ENCODE measurements at regions not wholly inside any gene's neighbourhood (a gene's known extent, or its start where the extent isn't known, plus 50 kb on each side); places are given as distances from the start of the nearest gene placed in this dataset.
"Not testable (repeated sequence)": the region's sequence is repeated elsewhere in the genome, so short reads cannot be mapped to it uniquely, and the experiment has no call there.

DNA sequence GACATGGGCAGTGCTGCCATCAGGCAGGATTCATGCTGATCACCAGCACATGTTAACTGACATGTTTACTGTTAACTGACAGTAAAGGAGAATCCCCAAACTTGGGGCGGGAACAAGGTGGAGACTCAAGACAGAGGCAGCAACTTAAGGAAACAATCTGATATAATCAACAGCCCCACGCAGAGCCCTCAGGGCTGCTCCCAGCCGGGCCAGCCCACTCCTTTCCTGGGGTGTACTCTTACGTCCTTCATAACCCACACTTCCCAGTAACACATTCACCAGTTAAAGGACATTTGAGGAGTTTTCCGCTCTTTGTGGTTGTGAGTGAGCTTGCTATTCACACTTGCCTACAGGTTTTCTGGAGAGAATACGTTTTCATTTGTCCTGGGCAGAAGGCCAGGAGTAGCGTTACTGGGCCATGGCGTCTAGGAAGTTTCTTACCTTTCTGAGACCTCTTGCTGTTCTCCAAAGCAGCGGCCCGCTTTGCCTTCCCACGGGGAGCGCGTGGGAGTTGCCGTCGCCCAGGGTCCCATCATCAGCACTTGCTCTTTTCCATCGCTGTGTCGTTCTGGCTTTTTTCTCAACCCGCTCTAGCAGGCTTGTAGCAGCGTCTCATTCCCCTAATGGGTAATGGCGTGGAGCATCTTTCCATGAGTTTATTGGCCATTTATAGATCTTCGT lies 56.4 kb downstream of the FOXF2 start:
- TF ChIP-seq POLR2A (IDR thresholded peaks at IDR 0.05; ENCODE audit: low read length), result no peak
- no peak for TF ChIP-seq GATA1 (IDR thresholded peaks at IDR 0.05; ENCODE audit: low read depth, low read length)

DNA sequence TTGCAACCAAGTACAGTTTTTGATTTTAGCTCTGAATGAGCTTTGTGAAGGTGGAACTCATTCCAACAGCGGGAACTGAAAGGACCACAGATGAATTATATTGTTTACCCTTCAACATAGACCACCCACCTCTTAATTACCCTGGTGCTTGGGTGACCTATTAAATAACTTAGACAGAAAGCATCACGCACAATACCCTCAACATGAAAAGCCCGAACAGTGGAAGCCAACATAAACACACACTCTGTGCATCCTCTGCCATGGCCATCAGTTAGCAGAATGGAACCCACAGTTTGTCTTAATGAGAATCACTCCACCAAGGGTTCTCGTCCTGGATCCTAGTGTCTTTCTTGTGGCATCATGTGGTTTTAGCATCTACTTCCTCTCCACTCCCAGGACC lies 60.5 kb downstream of the FOXF2 start:
- no peak for DNase-seq
- TF ChIP-seq GATA1 (IDR thresholded peaks at IDR 0.05; ENCODE audit: low read depth, low read length) (no peak), POLR2A (IDR thresholded peaks at IDR 0.05; ENCODE audit: low read length) (no peak)

More for the DNA sequence above, 56.4 kb downstream of the FOXF2 start:
- no peak for DNase-seq

DNA sequence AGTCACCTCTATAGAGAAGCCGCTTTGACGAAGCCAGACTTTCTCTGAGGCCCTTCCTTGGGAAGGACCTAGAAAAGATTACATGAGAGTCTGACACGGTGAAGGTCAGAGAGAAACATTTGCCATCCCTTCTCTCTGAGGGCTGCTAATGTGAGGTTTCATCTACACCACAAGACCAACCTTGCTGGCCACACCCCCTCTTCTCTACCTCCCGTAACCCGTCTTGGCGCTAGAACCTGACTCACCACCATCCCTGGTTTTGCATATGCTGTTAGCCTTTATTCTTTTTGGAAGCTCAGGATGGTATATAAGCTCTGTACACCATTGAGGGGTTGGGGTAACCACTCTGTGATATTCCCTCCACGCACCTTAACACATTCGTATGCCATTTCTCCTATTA lies 63.6 kb downstream of the FOXF2 start:
- no peak for DNase-seq
- TF ChIP-seq POLR2A (IDR thresholded peaks at IDR 0.05; ENCODE audit: low read length) (no peak), GATA1 (IDR thresholded peaks at IDR 0.05; ENCODE audit: low read depth, low read length) (no peak)

DNA sequence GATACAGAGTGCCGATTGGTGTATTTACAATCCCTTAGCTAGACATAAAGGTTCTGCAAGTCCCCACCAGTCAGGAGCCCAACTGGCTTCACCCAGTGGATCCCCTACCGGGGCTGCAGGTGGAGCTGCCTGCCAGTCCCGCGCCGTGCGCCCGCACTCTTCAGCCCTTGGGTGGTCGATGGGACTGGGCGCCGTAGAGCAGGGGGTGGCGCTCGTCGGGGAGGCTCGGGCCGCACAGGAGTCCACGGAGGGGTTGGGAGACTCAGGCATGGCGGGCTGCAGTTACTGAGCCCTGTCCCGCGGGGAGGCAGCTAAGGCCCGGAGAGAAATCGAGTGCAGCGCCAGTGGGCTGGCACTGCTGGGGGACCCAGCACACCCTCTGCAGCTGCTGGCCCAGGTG lies 67.4 kb downstream of the FOXF2 start:
- not testable (repeated sequence) for DNase-seq

DNA sequence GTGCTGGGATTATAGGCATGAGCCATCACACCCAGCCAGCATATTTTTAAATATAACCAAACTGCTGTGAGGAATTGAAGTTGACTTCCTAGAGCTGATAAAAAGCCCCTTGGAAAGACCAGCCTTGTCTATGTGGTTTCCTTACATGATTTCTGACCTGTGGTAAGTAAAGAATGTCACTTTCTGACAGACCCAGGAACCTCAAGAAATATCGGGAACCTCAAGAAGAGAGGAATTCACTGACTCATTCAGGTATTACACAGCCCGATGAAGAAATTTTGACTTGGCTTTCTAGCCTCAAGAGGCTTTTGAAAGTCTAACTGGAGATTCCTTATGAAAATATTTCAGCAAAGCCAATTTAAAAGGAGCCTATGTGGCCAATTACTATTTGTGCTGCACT lies 71.8 kb downstream of the FOXF2 start:
- TF ChIP-seq POLR2A (IDR thresholded peaks at IDR 0.05; ENCODE audit: low read length), result no peak
- TF ChIP-seq GATA1 (IDR thresholded peaks at IDR 0.05; ENCODE audit: low read depth, low read length), result no peak
- no peak for DNase-seq

DNA sequence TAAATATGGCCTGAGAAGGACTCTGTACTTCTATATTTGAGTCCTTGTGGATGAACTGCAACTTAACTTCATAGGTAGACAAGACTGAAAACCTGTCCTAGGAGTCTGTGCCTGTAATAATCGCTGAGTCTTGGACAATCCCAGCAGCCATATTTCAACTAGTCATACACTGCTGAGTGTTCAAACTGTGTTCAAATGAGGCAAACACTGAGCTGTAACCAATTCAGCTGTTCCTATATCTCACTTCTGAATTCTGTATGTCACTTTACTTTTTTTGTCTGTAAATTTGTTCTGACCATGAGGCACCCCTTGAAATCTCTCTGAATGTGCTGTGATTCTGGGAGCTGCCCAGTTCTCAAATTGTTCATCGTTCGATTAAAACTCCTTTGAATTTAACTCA lies 72.4 kb downstream of the FOXF2 start:
- no peak for DNase-seq
- TF ChIP-seq GATA1 (IDR thresholded peaks at IDR 0.05; ENCODE audit: low read depth, low read length) (no peak), POLR2A (IDR thresholded peaks at IDR 0.05; ENCODE audit: low read length) (no peak)

DNA sequence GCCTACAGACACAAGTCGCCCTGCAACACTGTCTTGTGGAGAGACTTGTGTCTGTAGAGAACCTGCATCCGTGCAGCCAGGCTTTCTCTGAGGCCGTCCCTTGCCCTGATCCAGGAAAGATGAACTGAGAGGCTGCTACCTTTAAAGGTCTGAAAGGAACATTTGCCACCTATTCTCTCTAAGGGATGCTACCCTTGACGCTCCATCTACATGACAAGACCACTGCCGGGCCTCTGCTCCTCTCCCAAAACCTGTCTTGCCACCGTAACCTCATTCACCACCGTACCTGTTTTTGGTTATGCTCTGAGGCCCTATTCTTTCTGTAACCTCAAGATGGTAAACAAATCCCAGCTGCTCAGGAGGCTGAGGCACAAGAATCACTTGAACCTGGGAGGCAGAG lies 73.9 kb downstream of the FOXF2 start:
- TF ChIP-seq GATA1 (IDR thresholded peaks at IDR 0.05; ENCODE audit: low read depth, low read length) (no peak), POLR2A (IDR thresholded peaks at IDR 0.05; ENCODE audit: low read length) (no peak)
- DNase-seq, result no peak

DNA sequence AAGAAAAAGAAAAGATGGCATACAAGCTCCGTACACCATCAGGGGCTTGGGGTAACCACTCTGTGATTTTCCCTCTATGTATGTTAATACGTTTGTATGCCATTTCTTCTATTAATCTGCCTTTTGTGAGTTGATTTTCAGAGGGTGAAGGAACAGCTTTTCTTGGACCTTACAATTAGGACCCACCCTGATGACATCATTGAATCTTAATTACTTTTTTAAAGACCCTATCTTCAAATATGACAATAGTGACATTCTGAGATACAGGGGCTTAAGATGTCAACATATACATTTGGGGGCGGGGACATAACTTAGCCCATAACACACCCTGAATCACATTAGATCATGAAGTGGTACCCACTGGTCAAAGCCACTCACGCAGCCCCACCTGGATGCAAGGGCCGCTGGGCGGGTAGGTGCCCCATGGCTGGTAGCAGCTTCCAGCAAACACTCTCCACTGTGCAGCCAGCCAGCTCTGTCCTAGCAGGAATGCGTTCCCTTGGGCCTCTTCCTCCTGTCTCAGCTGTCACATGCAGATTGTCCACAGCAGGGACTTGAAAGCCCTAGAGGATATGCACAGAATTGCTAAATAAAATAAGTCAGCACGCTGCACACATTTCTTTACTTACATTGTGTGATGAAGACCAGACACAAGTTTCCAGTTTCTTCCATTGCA lies 74.5 kb downstream of the FOXF2 start:
- TF ChIP-seq GATA1 (IDR thresholded peaks at IDR 0.05; ENCODE audit: low read depth, low read length) (no peak), POLR2A (IDR thresholded peaks at IDR 0.05; ENCODE audit: low read length) (no peak)
- DNase-seq, result no peak

DNA sequence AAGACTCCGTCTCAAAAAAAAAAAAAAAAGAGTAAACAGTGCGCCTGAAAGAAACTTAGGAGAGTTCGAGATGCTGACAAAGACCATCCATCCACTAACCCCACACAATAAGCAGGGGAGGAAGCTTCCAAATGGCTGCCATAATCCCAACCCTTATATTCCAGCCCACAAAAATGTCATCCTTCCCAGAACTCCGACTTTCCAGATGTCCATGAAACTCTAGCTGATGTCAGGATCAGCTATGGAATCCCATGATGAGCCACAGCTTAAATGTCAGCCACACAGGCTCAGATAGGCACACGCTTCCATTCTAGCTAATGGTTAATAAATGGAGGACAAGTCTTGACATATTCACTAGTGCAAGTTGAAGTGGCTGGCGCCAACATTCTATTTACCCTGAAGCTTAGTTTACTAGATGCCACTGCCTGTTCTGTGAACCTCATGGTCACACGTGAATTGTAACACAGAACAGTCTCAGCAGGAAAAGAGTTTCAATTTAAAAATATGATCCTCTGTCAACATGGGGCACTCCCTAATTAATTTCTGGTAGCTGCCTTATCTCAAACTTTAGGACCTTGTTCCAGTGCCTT lies 75.5 kb downstream of the FOXF2 start:
- TF ChIP-seq POLR2A (IDR thresholded peaks at IDR 0.05; ENCODE audit: low read length), result no peak
- TF ChIP-seq GATA1 (IDR thresholded peaks at IDR 0.05; ENCODE audit: low read depth, low read length), result no peak
- no peak for DNase-seq

DNA sequence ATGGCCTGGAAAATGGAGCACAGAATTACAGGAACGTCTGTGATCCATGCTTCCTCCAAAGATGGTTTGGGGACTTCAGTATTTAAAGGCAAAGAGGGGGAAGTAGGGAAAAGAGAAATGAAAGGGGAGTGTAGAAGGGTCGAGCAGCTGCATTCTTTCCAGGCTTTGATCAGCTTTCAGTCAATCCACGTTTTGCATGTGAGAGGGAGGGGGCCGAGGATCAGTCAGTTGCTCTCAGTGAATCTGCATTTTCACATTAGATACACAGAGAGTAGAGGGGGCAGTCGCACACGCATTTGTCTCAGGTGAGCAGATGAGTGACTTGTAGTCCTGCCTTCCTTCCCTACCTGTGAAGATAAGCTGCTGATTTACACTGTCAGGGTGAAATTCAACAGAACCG lies 78.8 kb downstream of the FOXF2 start:
- TF ChIP-seq GATA1 (IDR thresholded peaks at IDR 0.05; ENCODE audit: low read depth, low read length) (no peak), POLR2A (IDR thresholded peaks at IDR 0.05; ENCODE audit: low read length) (no peak)
- DNase-seq, result no peak

DNA sequence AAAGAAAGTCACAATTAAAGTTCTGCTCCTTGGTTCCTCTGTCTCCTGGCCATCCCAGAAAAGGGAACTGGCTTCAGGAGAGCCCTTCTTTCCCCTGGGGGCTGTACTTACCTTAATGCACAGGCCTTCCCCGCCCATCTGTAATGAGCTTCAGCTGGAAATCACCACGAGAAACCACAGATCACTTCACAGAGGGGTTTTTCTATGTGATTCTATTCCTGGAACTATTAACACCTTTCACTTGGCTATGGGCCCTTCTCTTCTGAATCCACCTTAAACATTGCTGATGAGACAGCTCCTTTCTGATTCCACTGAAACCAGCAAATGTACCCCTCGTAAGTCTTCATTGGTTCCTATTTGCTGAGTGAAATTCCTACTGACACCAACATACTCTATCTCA lies 80.7 kb downstream of the FOXF2 start:
- no peak for DNase-seq
- no peak for TF ChIP-seq POLR2A (IDR thresholded peaks at IDR 0.05; ENCODE audit: low read length)
- TF ChIP-seq GATA1 (IDR thresholded peaks at IDR 0.05; ENCODE audit: low read depth, low read length), result no peak

DNA sequence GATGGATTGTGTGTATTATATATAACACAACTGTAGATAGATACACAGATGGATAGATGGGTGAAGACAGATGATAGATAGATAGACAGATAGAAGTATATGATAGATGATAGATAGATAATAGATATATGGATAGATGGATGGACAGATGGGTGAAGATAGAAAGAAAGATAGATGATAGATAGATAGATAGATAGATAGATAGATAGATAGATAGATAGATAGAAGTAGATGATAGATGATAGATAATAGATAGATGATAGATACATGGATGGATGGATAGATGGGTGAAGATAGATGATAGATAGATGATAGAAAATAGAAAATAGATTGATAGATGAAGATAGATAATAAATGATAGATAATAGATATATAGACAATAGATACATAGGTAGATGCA lies 83.3 kb downstream of the FOXF2 start:
- no peak for DNase-seq
- TF ChIP-seq GATA1 (IDR thresholded peaks at IDR 0.05; ENCODE audit: low read depth, low read length) (no peak), POLR2A (IDR thresholded peaks at IDR 0.05; ENCODE audit: low read length) (no peak)

DNA sequence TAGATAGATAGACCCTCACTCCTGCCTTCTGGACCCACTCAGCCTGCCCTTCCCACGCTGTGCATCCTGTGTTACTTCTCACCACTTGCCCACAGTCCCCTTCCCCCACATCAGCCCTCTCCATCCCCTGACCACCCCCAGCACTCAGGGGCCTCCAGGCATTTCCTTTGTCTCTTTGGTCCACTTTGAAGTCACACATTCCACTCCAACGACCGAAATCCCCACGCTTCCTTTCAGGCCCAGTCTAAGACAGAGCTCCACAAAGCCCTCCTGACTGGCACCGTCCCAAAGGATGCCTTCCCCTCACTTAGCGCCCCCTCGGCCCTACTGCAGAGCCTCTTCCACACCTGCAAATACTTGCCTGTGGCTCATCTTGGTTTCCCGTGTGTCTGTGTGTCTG lies 83.8 kb downstream of the FOXF2 start:
- no peak for DNase-seq
- TF ChIP-seq GATA1 (IDR thresholded peaks at IDR 0.05; ENCODE audit: low read depth, low read length) (no peak), POLR2A (IDR thresholded peaks at IDR 0.05; ENCODE audit: low read length) (no peak)

DNA sequence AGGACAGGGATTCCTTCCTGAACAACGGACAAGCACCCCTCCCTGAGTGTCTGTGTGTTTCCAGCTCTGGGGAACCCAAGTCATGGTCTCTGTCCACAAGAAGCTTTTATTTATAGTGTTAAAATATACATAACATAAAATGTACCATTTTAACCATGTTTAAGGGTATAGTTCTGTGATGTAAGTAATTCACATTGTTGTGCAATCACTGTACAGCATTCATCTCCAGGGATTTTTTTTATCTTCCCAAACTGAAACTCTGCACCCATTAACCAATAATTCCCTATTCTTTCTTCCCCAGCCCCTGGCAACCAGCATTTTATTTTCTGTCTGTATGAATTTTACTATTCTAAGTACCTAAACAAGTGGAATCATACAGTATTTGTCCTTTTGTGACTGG lies 84.2 kb downstream of the FOXF2 start:
- TF ChIP-seq POLR2A (IDR thresholded peaks at IDR 0.05; ENCODE audit: low read length) (no peak), GATA1 (IDR thresholded peaks at IDR 0.05; ENCODE audit: low read depth, low read length) (no peak)
- no peak for DNase-seq

DNA sequence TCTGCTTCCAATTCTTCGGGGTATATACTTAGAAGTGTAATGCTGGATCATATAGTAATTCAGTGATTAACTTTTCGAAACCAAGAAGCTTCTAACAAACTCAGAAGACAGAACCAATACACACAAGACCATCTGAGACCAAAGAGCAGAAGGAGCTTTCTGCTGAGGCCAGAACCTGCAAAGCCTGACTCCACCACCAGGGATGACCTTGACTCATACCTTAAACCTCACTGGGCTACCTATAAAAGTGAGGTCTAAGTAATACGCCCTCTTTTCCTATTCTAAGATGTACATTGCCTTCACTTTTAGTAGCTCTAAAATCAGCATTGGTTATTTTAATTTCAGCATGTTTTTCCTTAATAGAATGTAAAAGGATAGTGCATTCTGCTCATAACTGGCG lies 84.8 kb downstream of the FOXF2 start:
- DNase-seq, result no peak
- TF ChIP-seq POLR2A (IDR thresholded peaks at IDR 0.05; ENCODE audit: low read length), result no peak
- no peak for TF ChIP-seq GATA1 (IDR thresholded peaks at IDR 0.05; ENCODE audit: low read depth, low read length)
